GM21723 (cell line): ENCODE measurements at regions not wholly inside any gene's neighbourhood (a gene's known extent, or its start where the extent isn't known, plus 50 kb on each side); places are given as distances from the start of the nearest gene placed in this dataset.

Experiments
- ATAC-seq: cut with Tn5 transposase; IDR thresholded peaks from one replicate; pipeline ENCODE4 v1.9.1; 2021; ENCODE audit warnings: mild to moderate bottlenecking, moderate library complexity; ENCODE audit not compliant: unreplicated experiment

GRCh38 chr6:75546381-75546780, 52.8 kb upstream of the FILIP1 start:
- peak; percentile 49 for ATAC-seq

GRCh38 chr6:75550544-75551167, 51.0 kb upstream of the SENP6 start:
- ATAC-seq: no peak

- no peak for ATAC-seq
Measured at GRCh38 chr6:75551367-75551952, 50.2 kb upstream of the SENP6 start.
